Stimulated activated CD8-positive, alpha-beta memory T cell treated with anti-CD3 and anti-CD28 coated beads, Interleukin-15, amount 100 ng/mL, for 24 hours (primary cell): ENCODE measurements at regions not wholly inside any gene's neighbourhood (a gene's known extent, or its start where the extent isn't known, plus 50 kb on each side); places are given as distances from the start of the nearest gene placed in this dataset.
"Not testable (repeated sequence)": the region's sequence is repeated elsewhere in the genome, so short reads cannot be mapped to it uniquely, and the experiment has no call there.

Experiments used
- DNase-seq: peaks from one replicate; pipeline ENCODE4 v3.0.0-alpha.2; 2020; ENCODE audit warnings: low read depth

GRCh38 chr1:181259026-181259745 is 170.7 kb downstream of the IER5 start:
- DNase-seq: no peak

GRCh38 chr1:181260271-181260670 is 171.8 kb downstream of the IER5 start:
- no peak for DNase-seq

- no peak for DNase-seq
Measured at GRCh38 chr1:181260994-181261393, 172.5 kb downstream of the IER5 start.

- DNase-seq: no peak
Measured at GRCh38 chr1:181262069-181262468, 173.6 kb downstream of the IER5 start.

GRCh38 chr1:181263444-181263843 is 174.9 kb downstream of the IER5 start:
- DNase-seq: no peak

- DNase-seq: no peak
Measured at GRCh38 chr1:181264821-181265220, 176.3 kb downstream of the IER5 start.

- DNase-seq: no peak
Measured at GRCh38 chr1:181284978-181285377, 196.5 kb downstream of the IER5 start.

- DNase-seq: no peak
Measured at GRCh38 chr1:181295217-181295616, 188.1 kb upstream of the CACNA1E start.

- DNase-seq: no peak
Measured at GRCh38 chr1:181296180-181296579, 187.1 kb upstream of the CACNA1E start.

GRCh38 chr1:181308098-181308497 is 175.2 kb upstream of the CACNA1E start:
- no peak for DNase-seq

- no peak for DNase-seq
Measured at GRCh38 chr1:181310560-181310959, 172.8 kb upstream of the CACNA1E start.

- DNase-seq: no peak
Measured at GRCh38 chr1:181312946-181313345, 170.4 kb upstream of the CACNA1E start.

GRCh38 chr1:181313466-181313865 is 169.9 kb upstream of the CACNA1E start:
- DNase-seq: no peak

- no peak for DNase-seq
Measured at GRCh38 chr1:181314010-181314409, 169.3 kb upstream of the CACNA1E start.

GRCh38 chr1:181314959-181315358 is 168.4 kb upstream of the CACNA1E start:
- DNase-seq: no peak

GRCh38 chr1:181317261-181317930 is 165.9 kb upstream of the CACNA1E start:
- no peak for DNase-seq

GRCh38 chr1:181318022-181318857 is 165.1 kb upstream of the CACNA1E start:
- DNase-seq: no peak

GRCh38 chr1:181318858-181319235 is 164.5 kb upstream of the CACNA1E start:
- no peak for DNase-seq

- DNase-seq: no peak
Measured at GRCh38 chr1:181319907-181320306, 163.4 kb upstream of the CACNA1E start.

- DNase-seq: no peak
Measured at GRCh38 chr1:181324797-181325616, 158.3 kb upstream of the CACNA1E start.

- DNase-seq: not testable (repeated sequence)
Measured at GRCh38 chr1:181325765-181326164, 157.6 kb upstream of the CACNA1E start.

GRCh38 chr1:181326348-181326747 is 157.0 kb upstream of the CACNA1E start:
- no peak for DNase-seq
